Umbilical cord (tissue), 1 donor: ENCODE measurements at regions not wholly inside any gene's neighbourhood (a gene's known extent, or its start where the extent isn't known, plus 50 kb on each side); places are given as distances from the start of the nearest gene placed in this dataset.
"Not testable (repeated sequence)": the region's sequence is repeated elsewhere in the genome, so short reads cannot be mapped to it uniquely, and the experiment has no call there.

Source experiments
- DNase-seq: peaks from one replicate; pipeline ENCODE4 v3.0.0-alpha.2; 2015; ENCODE audit warnings: low spot score

GRCh38 chr13:48843630-48844380, 131.9 kb upstream of the FNDC3A start:
- no peak for DNase-seq

GRCh38 chr13:48844676-48845075, 131.0 kb upstream of the FNDC3A start:
- no peak for DNase-seq

- DNase-seq: no peak
These were observed 126.2 kb upstream of the FNDC3A start for GRCh38 chr13:48849515-48849914.

DNA sequence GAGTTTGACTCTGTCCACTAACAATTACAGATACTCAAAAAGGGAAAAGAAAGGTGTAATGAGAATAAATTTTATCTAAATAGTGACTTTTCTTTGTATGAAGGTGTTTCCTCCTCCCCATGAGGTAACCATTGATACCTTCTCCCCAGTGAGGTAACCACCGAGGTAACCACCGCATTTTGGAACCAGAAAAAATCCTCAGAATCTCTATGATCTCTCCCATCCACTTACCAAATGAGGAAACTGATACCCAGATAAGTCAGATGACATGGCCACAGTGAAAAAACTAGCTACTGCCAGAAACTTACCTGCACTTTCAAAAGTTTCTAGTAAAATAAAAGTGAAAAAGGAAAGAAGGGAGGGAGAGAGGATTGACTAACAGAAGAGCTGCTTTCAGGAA, 124.0 kb upstream of the FNDC3A start:
- DNase-seq: no peak

- peak; percentile 85 for DNase-seq
These were observed 122.6 kb upstream of the FNDC3A start for GRCh38 chr13:48852911-48853727.

DNA sequence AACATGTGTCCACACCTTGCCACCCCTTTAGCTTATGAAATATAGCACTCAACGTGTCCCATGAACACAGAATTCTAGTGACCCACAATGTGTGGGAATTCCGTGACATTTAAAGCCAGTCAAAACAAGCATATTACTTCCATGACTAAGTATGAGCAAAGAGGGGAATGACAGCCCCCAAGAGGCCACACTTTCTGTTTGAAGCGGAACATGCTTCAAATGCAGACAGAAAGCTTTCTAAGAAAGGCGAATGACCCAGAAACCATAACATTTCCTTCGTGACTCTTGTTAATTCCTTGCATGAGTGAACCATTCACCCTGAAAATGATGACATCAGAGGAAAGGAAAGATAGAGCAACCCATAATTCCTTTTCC, 122.0 kb upstream of the FNDC3A start:
- DNase-seq: peak; percentile 72

DNA sequence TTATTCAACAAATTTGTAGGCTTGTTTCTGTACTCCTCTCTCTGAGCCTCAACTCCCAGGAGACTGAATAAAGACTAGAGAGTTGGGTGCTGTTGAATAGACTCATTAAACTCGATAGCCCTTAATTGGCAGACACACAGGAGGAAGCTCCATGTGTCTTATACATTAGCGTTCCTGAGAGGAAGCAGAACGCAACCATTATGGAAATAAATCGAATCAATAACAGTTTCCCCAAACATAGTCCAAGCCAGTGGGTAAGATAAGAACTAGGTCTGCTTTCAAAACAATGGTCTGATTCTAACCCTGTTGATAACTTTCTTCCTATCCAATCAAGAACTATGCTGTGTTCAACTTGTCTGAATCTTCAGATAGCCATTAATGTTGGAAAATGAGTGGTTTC, 118.1 kb upstream of the FNDC3A start:
- DNase-seq: no peak

- no peak for DNase-seq
These were observed 117.4 kb upstream of the FNDC3A start for GRCh38 chr13:48858122-48858902.

DNA sequence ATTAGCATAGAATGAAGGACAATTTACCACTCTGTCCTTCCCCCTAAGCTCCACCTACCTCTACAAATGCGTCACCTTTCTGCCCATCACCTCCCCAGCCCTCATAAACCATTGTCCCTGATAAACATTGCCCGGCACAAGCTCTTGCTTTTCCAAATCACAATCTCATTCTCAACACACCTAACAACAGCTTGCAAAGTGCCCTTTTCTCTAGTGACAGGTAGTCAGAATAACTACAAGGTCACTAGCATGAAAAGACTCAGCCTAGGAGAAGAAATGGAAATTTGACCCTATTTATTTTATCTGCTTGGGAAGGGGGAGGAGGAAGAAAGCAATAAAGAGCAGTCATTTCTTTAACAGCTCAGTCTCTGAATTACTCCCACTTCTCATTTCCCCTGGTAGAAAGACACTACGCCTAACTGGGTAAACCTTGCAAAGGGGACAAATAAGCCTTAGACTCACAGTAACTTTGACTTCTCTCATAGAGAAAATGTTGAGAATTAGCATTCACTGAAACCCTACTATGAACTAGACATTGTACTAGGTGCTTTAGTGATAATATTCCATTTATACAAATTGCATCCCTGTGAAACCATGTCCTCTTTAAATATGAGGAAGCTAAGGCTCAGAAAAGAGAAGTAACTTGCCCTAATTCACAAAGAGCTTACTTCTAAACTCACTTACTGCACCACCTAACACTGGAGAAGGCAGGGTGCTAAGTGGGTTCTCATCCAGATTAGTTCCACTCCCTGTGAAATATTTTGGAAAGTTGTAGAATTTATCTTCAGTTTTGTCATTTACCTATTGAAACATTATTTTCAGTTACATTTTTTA, 116.2 kb upstream of the FNDC3A start:
- no peak for DNase-seq

DNA sequence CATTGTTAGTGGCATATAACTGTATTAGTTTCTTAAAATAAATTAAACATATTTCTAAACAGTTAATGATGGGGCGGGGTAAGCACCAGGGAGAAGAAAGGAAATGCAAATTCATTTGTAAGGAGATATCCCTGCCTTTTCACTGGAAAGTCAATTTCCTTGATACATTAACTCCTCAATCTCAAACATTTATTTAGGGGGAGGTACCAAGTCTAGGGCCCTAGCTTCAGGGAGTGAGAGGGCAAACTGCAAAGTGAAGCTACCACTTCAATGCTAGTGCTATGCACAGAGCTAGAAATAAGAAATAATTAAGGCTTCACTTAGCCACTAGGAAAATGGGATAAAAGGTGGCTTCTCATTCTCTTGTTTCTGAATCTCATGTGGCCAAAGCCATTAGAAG, 115.3 kb upstream of the FNDC3A start:
- DNase-seq: no peak

- DNase-seq: no peak
These were observed 113.1 kb upstream of the FNDC3A start for GRCh38 chr13:48862572-48862971.

DNA sequence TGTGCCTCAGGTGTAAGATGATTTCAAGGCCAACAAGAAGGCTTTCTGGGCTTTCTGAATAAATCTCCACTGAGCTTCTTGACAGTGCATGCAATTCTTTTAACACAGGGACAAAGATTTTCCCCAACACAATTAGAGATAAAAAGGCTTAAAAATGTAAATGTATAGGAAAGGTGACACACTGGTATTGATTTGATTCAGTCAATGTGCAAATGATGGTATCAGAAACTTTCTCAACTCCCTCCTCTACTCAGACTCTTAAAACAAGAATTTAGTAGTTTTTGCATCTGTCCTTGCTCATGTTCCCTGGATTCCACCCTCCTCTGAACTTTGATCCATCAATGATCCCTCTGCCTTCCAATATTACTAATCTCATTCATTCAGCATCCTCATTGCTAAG, 111.6 kb upstream of the FNDC3A start:
- no peak for DNase-seq

- DNase-seq: no peak
These were observed 109.5 kb upstream of the FNDC3A start for GRCh38 chr13:48866249-48866648.

DNA sequence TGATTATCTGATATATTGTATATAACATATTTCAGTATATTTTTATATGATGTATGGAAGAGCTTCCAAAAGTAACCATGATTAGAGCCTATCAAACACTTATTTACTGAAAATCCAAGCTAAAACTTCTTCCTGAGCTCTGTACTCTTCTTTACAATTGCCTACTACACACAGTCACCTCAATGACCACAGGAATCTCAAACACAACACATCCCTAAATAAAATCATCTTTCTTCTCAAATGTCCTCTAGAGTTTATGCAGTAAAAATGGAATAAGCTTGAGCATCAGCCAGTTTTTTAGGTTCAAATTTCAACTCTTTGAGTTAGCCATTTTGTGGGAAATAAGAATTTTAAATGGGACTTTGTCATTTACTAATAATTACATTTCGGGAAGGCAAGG, 102.6 kb upstream of the FNDC3A start:
- no peak for DNase-seq

- DNase-seq: no peak
These were observed 102.1 kb upstream of the FNDC3A start for GRCh38 chr13:48873587-48873986.

GRCh38 chr13:48874165-48874564, 101.5 kb upstream of the FNDC3A start:
- no peak for DNase-seq

GRCh38 chr13:48875047-48875446, 100.7 kb upstream of the FNDC3A start:
- DNase-seq: no peak

DNA sequence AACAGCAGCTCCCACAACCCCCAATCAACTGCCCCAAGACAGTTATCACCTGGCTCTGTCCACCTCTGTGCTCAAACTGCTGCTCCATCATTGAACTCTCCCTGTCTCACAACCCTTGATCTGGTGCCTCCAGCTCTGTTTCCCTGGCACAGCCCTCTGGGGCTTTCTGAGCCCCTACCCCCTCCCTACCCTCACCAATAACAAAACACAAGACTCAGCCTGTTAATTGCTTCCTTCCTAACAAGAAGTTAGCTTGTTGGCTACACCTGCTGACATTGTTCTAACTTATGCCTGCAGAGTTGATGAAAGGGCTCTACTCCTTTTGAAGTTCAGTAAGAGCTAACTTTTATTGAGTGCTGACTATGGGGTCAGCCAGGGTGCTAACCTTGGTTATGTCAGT, 99.4 kb upstream of the FNDC3A start:
- no peak for DNase-seq

DNA sequence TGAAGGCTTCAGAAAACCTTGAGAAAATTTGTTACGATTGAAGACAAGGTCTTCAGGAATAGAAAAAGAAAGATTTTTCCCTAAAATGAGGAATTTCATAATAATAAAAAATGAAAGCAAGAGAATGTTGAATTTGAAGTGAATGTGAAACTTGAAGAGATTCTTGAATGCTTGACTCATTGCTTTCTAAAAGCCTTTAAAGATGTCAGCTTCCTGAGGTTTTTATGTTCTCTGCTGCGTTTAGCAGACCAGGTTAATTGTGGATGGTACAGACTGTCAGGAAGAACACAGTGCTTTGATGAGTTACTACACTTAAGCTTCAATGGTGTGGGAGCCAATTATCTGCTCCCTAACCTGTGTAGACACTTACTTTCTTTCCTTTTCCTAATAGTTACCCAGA, 96.3 kb upstream of the FNDC3A start:
- DNase-seq: no peak

- DNase-seq: no peak
These were observed 95.9 kb upstream of the FNDC3A start for GRCh38 chr13:48879854-48880253.

DNA sequence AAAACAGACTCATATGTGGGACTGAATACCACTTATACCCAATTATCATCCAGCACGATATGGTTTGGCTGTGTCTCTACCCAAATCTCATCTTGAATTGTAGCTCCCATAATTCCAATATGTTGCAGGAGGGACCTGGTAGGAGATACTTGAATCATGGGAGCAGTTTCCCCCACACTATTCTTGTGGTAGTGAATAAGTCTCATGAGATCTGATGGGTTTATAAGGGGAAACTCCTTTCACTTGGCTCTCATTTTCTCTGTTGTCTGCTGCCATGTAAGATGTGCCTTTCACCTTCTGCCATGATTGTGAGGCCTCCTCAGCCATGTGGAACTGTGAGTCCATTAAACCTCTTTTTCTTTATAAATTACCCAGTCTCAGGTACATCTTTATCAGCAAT, 91.9 kb upstream of the FNDC3A start:
- not testable (repeated sequence) for DNase-seq

DNA sequence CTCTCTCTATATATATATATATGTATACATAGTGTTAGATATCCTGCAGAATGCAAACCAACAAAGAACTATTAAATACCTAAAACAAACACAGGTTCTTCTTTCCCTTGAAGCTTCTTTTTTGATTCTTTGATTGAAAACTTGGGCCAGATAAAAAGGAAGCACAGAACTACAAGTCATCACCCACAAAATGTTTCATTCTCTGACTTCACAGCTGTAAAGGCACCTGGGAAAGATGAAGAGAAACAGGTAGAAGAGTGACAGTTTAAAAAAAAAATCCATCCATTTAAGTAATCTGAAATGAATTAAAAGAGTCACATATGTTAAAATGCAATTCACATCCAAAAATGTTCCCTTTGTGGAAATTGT, 90.7 kb upstream of the FNDC3A start:
- DNase-seq: no peak
